ENCODE measurements at regions not wholly inside any gene's neighbourhood (a gene's known extent, or its start where the extent isn't known, plus 50 kb on each side); places are given as distances from the start of the nearest gene placed in this dataset.

GRCh38 chr11:29959488-29959887 lies 57.3 kb downstream of the KCNA4 start:
- no peak for TF ChIP-seq CTCF (IDR thresholded peaks at IDR 0.05; ENCODE audit: control insufficient read depth, insufficient read depth, low read depth, low read length, missing control alignments)
- no peak for DNase-seq (ENCODE audit: low read depth)
- no peak overlapping the region for H3K4me3 ChIP-seq (ENCODE audit: control insufficient read depth, low read depth, low read length)

- no peak for DNase-seq (ENCODE audit: low read depth)
- TF ChIP-seq CTCF (IDR thresholded peaks at IDR 0.05; ENCODE audit: control insufficient read depth, insufficient read depth, low read depth, low read length, missing control alignments): no peak
- no peak overlapping the region for H3K4me3 ChIP-seq (ENCODE audit: control insufficient read depth, low read depth, low read length)
These were observed 59.4 kb downstream of the KCNA4 start for GRCh38 chr11:29957431-29957830.

- no peak for TF ChIP-seq CTCF (IDR thresholded peaks at IDR 0.05; ENCODE audit: control insufficient read depth, insufficient read depth, low read depth, low read length, missing control alignments)
- H3K4me3 ChIP-seq (ENCODE audit: control insufficient read depth, low read depth, low read length): no peak overlapping the region
These were observed 60.7 kb downstream of the KCNA4 start for GRCh38 chr11:29956076-29956556.

GRCh38 chr11:29943347-29943746 lies 73.5 kb downstream of the KCNA4 start:
- no peak for DNase-seq (ENCODE audit: low read depth)
- no peak overlapping the region for H3K4me3 ChIP-seq (ENCODE audit: control insufficient read depth, low read depth, low read length)
- no peak for TF ChIP-seq CTCF (IDR thresholded peaks at IDR 0.05; ENCODE audit: control insufficient read depth, insufficient read depth, low read depth, low read length, missing control alignments)

More at GRCh38 chr11:29956076-29956556, 60.7 kb downstream of the KCNA4 start:
- no peak for DNase-seq (ENCODE audit: low read depth)

- H3K4me3 ChIP-seq (ENCODE audit: control insufficient read depth, low read depth, low read length): no peak overlapping the region
- no peak for TF ChIP-seq CTCF (IDR thresholded peaks at IDR 0.05; ENCODE audit: control insufficient read depth, insufficient read depth, low read depth, low read length, missing control alignments)
- no peak for DNase-seq (ENCODE audit: low read depth)
These were observed 79.3 kb downstream of the KCNA4 start for GRCh38 chr11:29937526-29937925.

GRCh38 chr11:29934115-29934638 lies 82.7 kb downstream of the KCNA4 start:
- no peak overlapping the region for H3K4me3 ChIP-seq (ENCODE audit: control insufficient read depth, low read depth, low read length)
- no peak for TF ChIP-seq CTCF (IDR thresholded peaks at IDR 0.05; ENCODE audit: control insufficient read depth, insufficient read depth, low read depth, low read length, missing control alignments)
- DNase-seq (ENCODE audit: low read depth): no peak

- H3K4me3 ChIP-seq (ENCODE audit: control insufficient read depth, low read depth, low read length): no peak overlapping the region
- DNase-seq (ENCODE audit: low read depth): no peak
These were observed 100.8 kb downstream of the KCNA4 start for GRCh38 chr11:29916040-29916439.

More at GRCh38 chr11:29916040-29916439, 100.8 kb downstream of the KCNA4 start:
- no peak for TF ChIP-seq CTCF (IDR thresholded peaks at IDR 0.05; ENCODE audit: control insufficient read depth, insufficient read depth, low read depth, low read length, missing control alignments)
